NCI-H128 (cell line): ENCODE measurements at regions not wholly inside any gene's neighbourhood (a gene's known extent, or its start where the extent isn't known, plus 50 kb on each side); places are given as distances from the start of the nearest gene placed in this dataset.

ENCODE experiments used
- DNase-seq: peaks from one replicate; lab custom pipeline; 2025; ENCODE audit not compliant: unreplicated experiment; lab: John Stamatoyannopoulos, UW

GRCh38 chr6:66740346-66740745, 1033.3 kb upstream of the EYS start:
- no peak for DNase-seq

GRCh38 chr6:66735106-66735890, 1028.3 kb upstream of the EYS start:
- no peak for DNase-seq

- no peak for DNase-seq
Measured at GRCh38 chr6:66731310-66731709, 1024.3 kb upstream of the EYS start.

GRCh38 chr6:66725670-66726069, 1018.6 kb upstream of the EYS start:
- DNase-seq, result no peak

GRCh38 chr6:66717801-66718200, 1010.8 kb upstream of the EYS start:
- no peak for DNase-seq

GRCh38 chr6:66699385-66699784, 992.4 kb upstream of the EYS start:
- DNase-seq, result no peak

GRCh38 chr6:66689608-66690007, 982.6 kb upstream of the EYS start:
- DNase-seq, result no peak

- DNase-seq, result no peak
Measured at GRCh38 chr6:66687611-66688140, 980.6 kb upstream of the EYS start.

DNA sequence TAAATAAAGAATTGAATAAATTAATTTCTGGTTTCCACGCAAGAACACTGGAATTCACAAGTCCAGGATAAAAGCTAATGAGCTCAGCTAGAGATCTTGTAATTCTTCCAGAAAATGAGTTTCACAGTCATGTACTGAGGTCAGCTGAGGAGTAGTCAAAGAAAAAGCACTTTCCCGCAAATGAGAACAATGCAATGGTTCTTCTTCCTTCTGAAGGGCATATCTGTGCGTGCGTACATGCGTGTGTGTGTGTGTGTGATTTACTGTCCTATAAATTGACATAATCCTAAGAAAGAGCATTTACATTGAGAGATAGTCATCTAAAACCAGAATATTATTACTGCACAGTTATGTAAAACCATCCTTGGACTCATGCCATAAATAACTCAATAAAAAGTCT, 968.9 kb upstream of the EYS start:
- DNase-seq, result no peak

- no peak for DNase-seq
Measured at GRCh38 chr6:66664112-66664511, 957.1 kb upstream of the EYS start.

- no peak for DNase-seq
Measured at GRCh38 chr6:66662721-66663507, 955.9 kb upstream of the EYS start.

- DNase-seq, result no peak
Measured at GRCh38 chr6:66662196-66662595, 955.2 kb upstream of the EYS start.

- DNase-seq, result no peak
Measured at GRCh38 chr6:66655420-66655819, 948.4 kb upstream of the EYS start.

DNA sequence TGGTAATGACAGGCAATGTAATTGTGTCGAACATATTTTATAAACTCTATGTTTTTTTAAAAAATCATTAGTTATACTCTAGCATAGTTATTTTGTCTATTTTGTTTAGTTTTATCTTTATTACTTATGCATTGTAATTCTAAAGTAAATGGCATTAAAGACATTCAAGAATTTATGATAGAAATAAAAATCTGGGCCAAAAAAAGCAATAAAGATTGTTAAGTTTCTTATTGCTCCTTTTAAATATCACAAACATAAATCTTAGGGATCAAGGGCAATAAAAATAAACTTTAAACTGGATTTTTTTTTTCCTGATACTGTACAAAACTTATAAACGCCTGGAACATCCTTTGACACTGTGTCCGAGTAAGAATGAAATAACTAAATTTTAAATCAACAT, 931.5 kb upstream of the EYS start:
- no peak for DNase-seq

- DNase-seq, result no peak
Measured at GRCh38 chr6:66638099-66638498, 931.1 kb upstream of the EYS start.

- DNase-seq, result no peak
Measured at GRCh38 chr6:66628917-66629316, 921.9 kb upstream of the EYS start.

DNA sequence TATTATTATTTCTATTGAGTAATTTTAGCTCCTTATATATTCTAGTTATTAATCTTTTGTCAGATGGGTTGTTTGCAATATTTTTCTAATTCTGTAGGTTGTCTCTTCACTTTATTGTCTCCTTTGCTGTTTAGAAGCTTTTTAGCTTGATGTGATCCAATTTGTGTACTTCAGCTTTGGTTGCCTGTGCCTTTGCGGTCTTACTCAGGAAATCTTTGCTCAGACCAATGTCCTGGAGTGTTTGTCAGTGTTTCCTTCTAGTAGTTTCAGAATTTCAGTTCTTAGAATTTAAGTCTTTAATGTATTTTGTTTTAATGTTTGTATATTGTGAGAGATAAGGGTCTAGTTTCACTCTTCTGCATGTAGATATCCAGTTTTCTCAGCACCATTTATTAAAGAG, 916.0 kb upstream of the EYS start:
- DNase-seq, result no peak

- DNase-seq, result no peak
Measured at GRCh38 chr6:66605971-66606370, 898.9 kb upstream of the EYS start.

- no peak for DNase-seq
Measured at GRCh38 chr6:66605011-66605410, 898.0 kb upstream of the EYS start.

- DNase-seq, result no peak
Measured at GRCh38 chr6:66599541-66599940, 892.5 kb upstream of the EYS start.

DNA sequence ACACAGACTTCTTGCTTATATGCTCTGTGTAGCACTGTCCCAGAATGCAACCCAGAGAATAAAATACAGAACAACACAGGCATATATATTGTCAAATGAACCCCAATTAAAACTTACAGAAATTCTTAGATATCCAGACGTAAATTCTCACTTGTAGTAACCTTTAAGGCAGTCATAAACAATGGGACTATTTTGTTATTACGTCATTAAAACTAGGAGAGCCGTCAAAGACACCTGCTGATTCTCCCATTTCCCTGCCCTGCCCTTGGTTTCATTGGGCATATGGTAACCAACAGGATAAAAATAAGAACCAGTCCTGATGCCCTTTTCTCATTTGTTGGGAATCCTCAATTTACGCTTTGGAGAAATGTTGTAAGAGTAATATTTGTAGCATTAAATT, 871.3 kb upstream of the EYS start:
- no peak for DNase-seq

DNA sequence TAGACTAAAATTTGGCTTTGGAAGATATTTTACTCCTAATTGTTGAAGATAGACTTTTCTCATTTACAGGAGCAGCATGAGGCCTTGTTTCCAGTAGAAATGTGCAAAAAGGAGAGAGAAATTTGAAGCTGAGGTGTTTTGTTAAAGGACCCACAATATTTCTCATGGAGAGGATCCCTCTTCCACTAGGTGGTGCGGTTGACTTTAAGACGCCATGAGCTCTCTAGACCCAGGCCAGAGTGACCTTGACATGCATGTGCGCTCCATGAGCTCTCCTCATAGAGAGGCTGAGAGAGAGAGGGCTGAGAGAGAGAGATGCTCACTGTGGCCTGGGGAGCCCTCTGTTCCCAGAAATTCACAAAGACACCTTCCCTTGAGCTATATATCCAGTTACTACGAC, 861.2 kb upstream of the EYS start:
- no peak for DNase-seq
